ENCODE measurements at regions not wholly inside any gene's neighbourhood (a gene's known extent, or its start where the extent isn't known, plus 50 kb on each side); places are given as distances from the start of the nearest gene placed in this dataset.

GRCh38 chr3:132088291-132088690 is 53.5 kb upstream of the CPNE4 start:
- TF ChIP-seq EZH2 (IDR thresholded peaks at IDR 0.05; ENCODE audit: insufficient read depth, poor library complexity, severe bottlenecking) (no peak), EZH2phosphoT487 (IDR thresholded peaks at IDR 0.05; ENCODE audit: insufficient read depth, low read depth) (no peak)

Data from GM23248 (cell line).